NCI-H2107 treated with DMSO at 0.1 percent for 48 hours (cell line): ENCODE measurements at regions not wholly inside any gene's neighbourhood (a gene's known extent, or its start where the extent isn't known, plus 50 kb on each side); places are given as distances from the start of the nearest gene placed in this dataset.
"Not testable (repeated sequence)": the region's sequence is repeated elsewhere in the genome, so short reads cannot be mapped to it uniquely, and the experiment has no call there.

ENCODE experiments used
- DNase-seq: peaks from one replicate; lab custom pipeline; 2025; ENCODE audit not compliant: unreplicated experiment; lab: John Stamatoyannopoulos, UW

DNA sequence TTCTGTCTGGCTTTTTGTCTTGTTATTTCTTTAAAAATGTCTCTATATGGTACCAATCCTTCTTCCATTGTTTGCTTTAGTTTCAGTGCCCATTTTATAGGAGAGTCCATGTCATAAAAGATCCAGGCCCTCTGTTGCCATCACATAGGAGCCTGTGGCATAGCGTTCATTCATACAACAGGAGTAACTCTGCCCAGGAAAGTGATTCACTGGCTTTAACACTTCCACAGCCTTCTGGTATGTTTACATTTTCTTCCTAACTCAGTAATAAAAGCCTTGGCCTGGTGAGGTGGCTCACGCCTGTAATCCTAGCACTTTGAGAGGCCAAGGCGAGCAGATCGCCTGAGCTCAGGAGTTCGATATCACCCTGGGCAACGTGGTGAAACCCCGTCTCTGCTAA, 519.3 kb upstream of the PTGER4 start:
- no peak for DNase-seq

DNA sequence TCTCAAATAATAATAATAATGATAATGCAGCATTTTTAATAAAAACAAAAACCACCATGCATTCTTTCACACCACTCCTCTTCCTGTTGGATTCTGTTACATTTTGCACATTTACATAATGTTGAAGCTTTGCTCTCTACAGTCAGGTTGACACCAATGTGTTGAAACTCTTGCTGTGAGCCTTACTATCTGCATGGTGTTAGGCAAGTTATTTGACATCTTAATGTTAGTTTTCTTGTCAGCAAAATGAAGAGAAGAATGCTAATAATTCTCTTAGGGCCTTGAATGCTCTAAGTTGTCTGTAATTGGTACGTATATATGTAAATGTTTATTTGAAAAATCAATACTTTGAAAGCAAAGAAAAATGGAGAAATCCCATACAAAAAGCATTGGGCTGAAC, 525.5 kb upstream of the PTGER4 start:
- DNase-seq, result no peak

GRCh38 chr5:40150896-40151295, 528.8 kb upstream of the PTGER4 start:
- no peak for DNase-seq

DNA sequence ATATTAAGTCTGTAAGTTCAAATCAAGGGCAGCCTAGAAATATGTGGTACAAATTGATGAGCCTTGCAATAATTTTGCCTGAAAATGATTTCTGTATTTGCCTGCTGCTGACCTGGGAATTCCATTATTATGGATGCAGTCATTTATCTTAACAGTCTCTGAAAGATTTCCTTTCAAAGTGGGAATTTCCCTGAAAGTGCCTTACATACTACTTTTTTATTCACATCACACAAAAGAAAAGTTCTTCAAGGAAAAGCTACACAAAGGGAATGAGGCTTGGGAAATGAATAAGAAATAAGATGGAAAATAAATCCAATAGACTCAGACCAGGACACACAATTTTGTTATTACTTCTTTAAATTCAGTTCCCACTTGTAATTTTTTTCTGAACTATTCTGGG, 537.8 kb upstream of the PTGER4 start:
- no peak for DNase-seq

DNA sequence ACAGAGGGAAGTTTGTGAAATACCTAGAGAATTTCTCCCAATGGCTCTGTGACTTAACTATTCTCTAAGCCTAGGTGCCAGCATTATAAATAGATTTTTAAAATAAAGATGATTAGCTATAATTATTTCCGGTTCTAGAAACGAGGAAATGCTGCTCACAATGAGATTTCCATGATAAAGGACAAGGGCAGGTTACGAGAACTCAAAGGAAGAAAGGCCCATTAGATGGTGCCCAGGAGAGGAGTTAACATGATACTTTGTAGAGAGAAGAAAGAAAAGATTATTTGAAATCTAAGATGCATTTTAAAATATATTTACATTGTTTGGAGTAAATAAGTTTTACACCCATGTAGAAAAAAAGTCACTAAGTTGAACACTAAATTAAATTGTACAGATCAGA, 538.3 kb upstream of the PTGER4 start:
- no peak for DNase-seq

- no peak for DNase-seq
Observed at GRCh38 chr5:40137223-40137622, 542.5 kb upstream of the PTGER4 start.

GRCh38 chr5:40134883-40135520, 544.7 kb upstream of the PTGER4 start:
- no peak for DNase-seq

- no peak for DNase-seq
Observed at GRCh38 chr5:40124367-40124766, 555.3 kb upstream of the PTGER4 start.

DNA sequence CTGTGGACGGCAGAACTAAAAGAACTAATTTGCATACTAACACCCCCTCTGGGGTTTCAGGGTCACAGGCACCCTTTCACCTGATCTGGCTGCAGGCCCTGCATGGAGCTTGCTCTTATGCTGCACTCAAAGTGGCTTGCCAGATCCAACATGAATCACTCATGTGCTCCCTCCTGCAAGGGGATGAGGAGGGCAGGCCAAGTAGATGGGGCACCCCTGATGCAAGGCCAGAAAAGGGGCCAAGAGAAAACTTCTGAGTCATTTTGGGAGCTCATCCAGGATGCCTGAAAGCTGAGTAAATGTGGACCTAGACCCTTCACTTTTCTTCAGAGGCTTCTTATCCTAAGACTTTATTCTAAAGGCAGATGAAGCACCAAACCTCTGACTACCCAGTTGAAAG, 558.5 kb upstream of the PTGER4 start:
- DNase-seq, result no peak

GRCh38 chr5:40112875-40113274, 566.8 kb upstream of the PTGER4 start:
- no peak for DNase-seq

GRCh38 chr5:40111036-40111435, 568.7 kb upstream of the PTGER4 start:
- DNase-seq, result not testable (repeated sequence)

DNA sequence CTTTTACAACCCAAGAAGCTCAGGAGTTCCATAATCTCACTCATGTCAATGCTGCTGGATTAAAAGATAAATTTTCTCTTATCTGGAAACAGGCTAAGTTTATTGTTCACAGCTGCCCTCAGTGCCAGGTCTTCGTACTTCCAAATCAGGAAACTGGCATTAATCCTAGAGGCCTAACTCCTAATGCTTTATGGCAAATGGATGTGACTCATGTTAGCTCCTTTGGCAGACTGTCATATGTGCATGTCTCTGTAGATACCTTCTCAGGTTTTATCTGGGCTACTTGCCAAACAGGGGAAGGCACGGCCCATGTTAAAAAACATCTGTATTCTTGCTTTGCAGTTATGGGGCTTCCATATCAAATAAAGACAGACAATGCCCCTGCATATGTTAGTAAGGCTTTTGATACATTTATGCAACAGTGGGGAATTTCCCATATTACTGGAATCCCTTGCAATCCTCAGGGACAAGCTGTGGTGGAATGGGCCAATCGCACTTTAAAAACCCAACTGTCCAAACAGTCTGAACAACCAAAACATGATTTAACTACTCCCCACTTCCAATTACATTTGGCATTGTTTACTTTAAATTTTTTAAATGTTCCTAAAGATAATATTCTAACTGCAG, 570.8 kb upstream of the PTGER4 start:
- DNase-seq, result not testable (repeated sequence)

GRCh38 chr5:40107786-40108185, 571.9 kb upstream of the PTGER4 start:
- DNase-seq, result not testable (repeated sequence)

DNA sequence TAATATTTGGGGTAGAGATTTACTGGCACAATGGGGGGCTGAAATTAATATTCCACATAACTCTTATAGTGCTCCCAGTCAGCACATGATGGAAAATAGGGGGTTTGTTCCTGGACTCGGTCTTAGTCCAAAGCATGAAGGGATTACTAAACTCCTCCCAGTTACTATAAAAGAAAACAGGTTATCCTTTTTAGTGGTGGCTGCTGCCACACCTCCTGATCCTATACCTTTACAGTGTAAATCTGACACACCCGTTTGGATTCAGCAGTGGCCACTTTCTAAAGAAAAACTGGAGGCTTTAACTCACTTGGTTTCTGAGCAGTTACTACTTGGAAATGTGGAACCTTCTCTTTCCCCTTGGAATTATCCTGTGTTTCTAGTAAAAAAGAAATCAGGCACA, 572.9 kb upstream of the PTGER4 start:
- no peak for DNase-seq

- DNase-seq, result no peak
Observed at GRCh38 chr5:40098313-40098712, 581.4 kb upstream of the PTGER4 start.

GRCh38 chr5:40093550-40093949, 586.2 kb upstream of the PTGER4 start:
- no peak for DNase-seq

DNA sequence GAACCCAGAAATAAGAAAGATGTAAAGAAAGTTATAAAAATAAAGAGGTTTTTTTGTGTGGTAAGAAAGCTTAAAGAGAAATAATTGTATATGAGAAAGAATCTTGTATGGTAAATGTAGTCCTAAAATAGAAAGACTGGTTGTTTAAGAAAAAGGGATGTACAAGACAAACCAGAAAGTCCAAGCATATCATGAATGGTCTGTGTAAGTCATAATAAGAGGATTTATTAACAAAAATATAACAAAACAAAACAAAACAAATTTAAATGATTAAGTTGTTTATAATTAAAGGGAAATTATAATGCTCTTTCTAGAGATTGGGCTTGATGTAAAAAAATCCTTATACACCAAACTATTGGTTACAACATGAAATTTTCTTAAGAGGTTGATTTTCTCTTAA, 590.4 kb upstream of the PTGER4 start:
- no peak for DNase-seq

GRCh38 chr5:40084614-40085013, 595.1 kb upstream of the PTGER4 start:
- DNase-seq, result no peak

GRCh38 chr5:40082313-40082712, 597.4 kb upstream of the PTGER4 start:
- DNase-seq, result no peak

DNA sequence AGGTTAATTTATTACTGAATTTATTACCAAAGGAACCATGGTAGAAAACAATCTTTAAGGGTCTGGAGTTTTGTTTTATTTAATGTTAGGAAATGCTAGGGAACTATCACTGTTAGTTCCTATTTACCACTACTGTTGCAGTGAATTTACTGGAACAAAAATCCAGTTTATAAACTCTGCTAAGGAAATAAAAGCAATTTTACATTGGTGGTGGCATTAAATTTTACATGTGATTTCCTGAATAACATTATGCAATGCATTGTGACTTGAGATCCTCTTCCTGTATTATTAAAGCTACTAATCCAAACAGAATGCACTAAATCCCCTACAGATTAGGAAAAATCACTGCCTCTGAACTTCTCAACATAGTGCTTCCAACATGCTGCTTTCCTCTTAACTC, 599.5 kb upstream of the PTGER4 start:
- no peak for DNase-seq

GRCh38 chr5:40078898-40079575, 600.7 kb upstream of the PTGER4 start:
- DNase-seq, result no peak

GRCh38 chr5:40074826-40075225, 604.9 kb upstream of the PTGER4 start:
- no peak for DNase-seq

- no peak for DNase-seq
Observed at GRCh38 chr5:40073927-40074326, 605.8 kb upstream of the PTGER4 start.
